ENCODE measurements at regions not wholly inside any gene's neighbourhood (a gene's known extent, or its start where the extent isn't known, plus 50 kb on each side); places are given as distances from the start of the nearest gene placed in this dataset.

DNA sequence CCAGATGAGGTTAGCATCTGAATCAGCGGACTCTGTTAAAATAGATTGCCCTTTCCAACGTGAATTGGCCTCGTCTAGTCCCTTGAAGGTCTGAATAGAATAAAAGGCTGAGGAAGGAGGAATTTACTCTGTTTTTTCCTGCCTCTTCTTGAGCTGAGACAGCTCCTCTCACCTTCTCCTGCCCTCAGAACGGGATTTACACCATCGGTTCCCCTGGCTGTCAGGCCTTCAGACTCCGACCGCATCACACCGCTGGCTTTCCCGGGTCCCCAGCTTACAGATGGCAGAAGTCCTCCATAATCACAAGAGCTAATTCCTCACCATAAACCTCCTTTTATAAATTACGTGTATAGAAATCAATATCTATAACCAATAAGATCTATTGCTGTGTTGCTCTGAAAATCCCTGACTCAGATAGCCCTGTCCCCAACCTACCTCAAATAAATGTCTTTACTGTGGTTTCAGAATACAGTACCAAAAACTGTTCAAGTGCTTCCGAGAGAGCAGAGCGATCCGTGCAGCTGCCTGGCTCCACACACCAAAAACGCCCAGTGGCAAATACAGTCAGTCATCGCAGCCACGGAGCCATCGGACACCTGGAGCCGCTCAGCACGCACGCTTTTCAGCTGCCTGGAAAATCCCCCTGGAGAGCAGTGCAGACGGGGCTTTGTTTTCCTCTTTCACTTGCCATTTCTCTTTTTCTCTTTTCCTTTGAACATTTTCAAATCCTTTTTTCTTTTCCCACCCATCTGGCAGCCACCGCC lies 196.9 kb downstream of the NRP2 start:
- no peak for TF ChIP-seq CTCF (IDR thresholded peaks at IDR 0.05)
- no peak for TF ChIP-seq EP300 (IDR thresholded peaks at IDR 0.05)
